Endodermal cell (in vitro differentiated cells): ENCODE measurements at regions not wholly inside any gene's neighbourhood (a gene's known extent, or its start where the extent isn't known, plus 50 kb on each side); places are given as distances from the start of the nearest gene placed in this dataset.

Experiments
- DNase-seq: peaks from one replicate; pipeline ENCODE4 v3.0.0-alpha.2; 2017
- H3K27ac ChIP-seq: 2 replicates; pipeline ENCODE4 v1.5.1; 2013; ENCODE audit warnings: mild to moderate bottlenecking, low read depth, low read length, moderate library complexity
- H3K27me3 ChIP-seq: 2 replicates; pipeline ENCODE4 v1.6.1; 2013; ENCODE audit warnings: mild to moderate bottlenecking, low read length, moderate library complexity; ENCODE audit not compliant: insufficient read depth, control insufficient read depth, poor library complexity, severe bottlenecking
- H3K36me3 ChIP-seq: 2 replicates; pipeline ENCODE4 v1.7.0; 2013; ENCODE audit warnings: mild to moderate bottlenecking, low read length, moderate library complexity; ENCODE audit not compliant: control insufficient read depth, insufficient read depth
- H3K4me1 ChIP-seq: one replicate; pipeline ENCODE4 v1.7.0; 2013; ENCODE audit warnings: low read length; ENCODE audit not compliant: control insufficient read depth, insufficient read depth
- H3K4me3 ChIP-seq: 2 replicates; pipeline ENCODE4 v1.5.1; 2013; ENCODE audit warnings: mild to moderate bottlenecking, low read length, moderate library complexity
- H3K9ac ChIP-seq: 2 replicates; pipeline ENCODE4 v1.6.1; 2013; ENCODE audit warnings: mild to moderate bottlenecking, low read length, moderate library complexity; ENCODE audit not compliant: poor library complexity, severe bottlenecking; ENCODE audit errors: extremely low read depth
- H3K9me3 ChIP-seq: 2 replicates; pipeline ENCODE4 v1.6.1; 2013; ENCODE audit warnings: mild to moderate bottlenecking, low read length, moderate library complexity; ENCODE audit not compliant: control insufficient read depth
- H3K27ac Mint-ChIP-seq: 2 replicates; pipeline ENCODE4 v1.8.0; 2020; ENCODE audit warnings: mixed read lengths
- H3K27me3 Mint-ChIP-seq: 2 replicates; pipeline ENCODE4 v1.8.0; 2021; ENCODE audit warnings: mild to moderate bottlenecking, mixed read lengths; ENCODE audit not compliant: insufficient read depth
- H3K36me3 Mint-ChIP-seq: 2 replicates; pipeline ENCODE4 v1.8.0; 2020; ENCODE audit warnings: low read depth, mixed read lengths
- H3K4me1 Mint-ChIP-seq: 2 replicates; pipeline ENCODE4 v1.8.0; 2020; ENCODE audit warnings: mixed read lengths
- H3K4me3 Mint-ChIP-seq: 2 replicates; pipeline ENCODE4 v1.8.0; 2020; ENCODE audit warnings: mild to moderate bottlenecking, moderate library complexity, mixed read lengths
- H3K9me3 Mint-ChIP-seq: 2 replicates; pipeline ENCODE4 v1.8.0; 2020; ENCODE audit warnings: mild to moderate bottlenecking, mixed read lengths
- WGBS, 2 experiments: methylation state at CpG; one replicate each; pipeline versions ENCODE4 v1.1.5 to v1.1.7; 2013; ENCODE audit warnings: missing lambda C conversion rate in 2 of 2, mixed read lengths in 1 of 2; ENCODE audit not compliant: insufficient coverage in 1 of 2, insufficient read length in 1 of 2; 5-methylcytosine and 5-hydroxymethylcytosine counted together
- TF ChIP-seq, protein P1 (sequence below): fragments of 200-600 bp; sonication (generic); conservative IDR thresholded peaks from 2 replicates; pipeline ENCODE4 v1.5.0; 2021; ENCODE audit warnings: antibody characterized with exemption, mild to moderate bottlenecking

DNA sequence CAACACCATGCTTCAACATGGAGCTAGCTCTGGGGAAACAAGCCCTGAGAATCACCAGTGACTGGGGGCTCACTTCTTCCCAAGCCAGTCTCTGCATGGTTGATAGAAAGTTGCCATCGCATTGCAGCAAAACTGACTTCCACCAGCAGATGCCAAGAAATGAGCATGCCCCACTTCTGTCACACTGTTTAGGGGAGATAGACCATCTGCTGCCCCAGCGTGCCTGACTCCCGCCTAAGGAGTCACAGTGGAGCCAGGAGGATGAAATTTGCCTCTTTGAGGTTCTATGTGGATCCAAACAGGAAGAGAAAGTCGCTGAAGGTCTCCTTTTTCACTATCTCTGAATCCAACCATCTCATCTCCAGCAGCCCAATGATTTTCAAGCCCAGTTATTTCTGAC is 116.7 kb upstream of the SLIT3 start:
- Histone ChIP-seq H3K36me3 (no peaks in the 10 kb centered on the region), H3K4me3 (no peak overlapping the region), H3K27ac (no peak overlapping the region), H3K4me1 (no peaks in the 10 kb centered on the region), H3K27me3 (peaks cover 6% of the 10 kb centered on the region), H3K9ac (no peak overlapping the region), H3K9me3 (no peaks in the 10 kb centered on the region)
- DNase-seq, result peak; percentile 14
- Mint-ChIP-seq H3K4me3 (no peak overlapping the region), H3K27me3 (no peaks in the 10 kb centered on the region), H3K4me1 (peaks cover 6% of the 10 kb centered on the region), H3K36me3 (no peaks in the 10 kb centered on the region), H3K9me3 (no peaks in the 10 kb centered on the region), H3K27ac (no peak overlapping the region)
- 90 to 96% methylated on average over 3 to 4 of the region's 4 CpGs for WGBS, 2 experiments
- TF ChIP-seq, protein P1, sequence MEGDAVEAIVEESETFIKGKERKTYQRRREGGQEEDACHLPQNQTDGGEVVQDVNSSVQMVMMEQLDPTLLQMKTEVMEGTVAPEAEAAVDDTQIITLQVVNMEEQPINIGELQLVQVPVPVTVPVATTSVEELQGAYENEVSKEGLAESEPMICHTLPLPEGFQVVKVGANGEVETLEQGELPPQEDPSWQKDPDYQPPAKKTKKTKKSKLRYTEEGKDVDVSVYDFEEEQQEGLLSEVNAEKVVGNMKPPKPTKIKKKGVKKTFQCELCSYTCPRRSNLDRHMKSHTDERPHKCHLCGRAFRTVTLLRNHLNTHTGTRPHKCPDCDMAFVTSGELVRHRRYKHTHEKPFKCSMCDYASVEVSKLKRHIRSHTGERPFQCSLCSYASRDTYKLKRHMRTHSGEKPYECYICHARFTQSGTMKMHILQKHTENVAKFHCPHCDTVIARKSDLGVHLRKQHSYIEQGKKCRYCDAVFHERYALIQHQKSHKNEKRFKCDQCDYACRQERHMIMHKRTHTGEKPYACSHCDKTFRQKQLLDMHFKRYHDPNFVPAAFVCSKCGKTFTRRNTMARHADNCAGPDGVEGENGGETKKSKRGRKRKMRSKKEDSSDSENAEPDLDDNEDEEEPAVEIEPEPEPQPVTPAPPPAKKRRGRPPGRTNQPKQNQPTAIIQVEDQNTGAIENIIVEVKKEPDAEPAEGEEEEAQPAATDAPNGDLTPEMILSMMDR, result no peak

DNA sequence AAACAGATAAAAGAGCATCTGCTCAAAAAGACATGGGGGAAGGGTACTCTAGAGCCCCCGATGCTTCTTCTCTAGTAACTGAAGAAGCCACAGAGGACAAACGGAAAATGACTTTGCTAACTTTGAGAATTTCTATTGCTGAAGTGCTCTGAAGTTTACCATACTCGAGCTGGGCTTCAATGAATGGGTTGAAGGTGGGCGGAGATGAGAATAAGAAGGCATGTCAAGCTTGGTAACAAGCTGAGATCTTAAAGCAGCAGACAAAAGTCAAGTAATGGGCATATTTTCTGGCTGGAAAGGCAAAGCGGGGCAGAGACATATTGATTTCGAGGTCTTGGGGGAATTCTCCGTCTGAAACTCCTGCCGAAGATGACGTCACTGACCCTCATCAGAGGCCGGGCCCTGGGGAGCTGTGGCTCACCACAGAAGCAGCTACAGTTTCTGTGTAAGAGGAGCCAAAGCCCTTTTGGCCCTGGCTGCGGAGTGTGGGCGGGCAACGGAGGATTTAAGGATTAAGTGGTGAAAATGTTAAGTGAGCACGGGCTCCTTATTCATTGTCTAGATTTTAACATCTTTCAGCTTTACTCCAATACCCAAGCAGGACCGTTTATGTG is 115.8 kb upstream of the SLIT3 start:
- no peak overlapping the region for H3K4me3 Mint-ChIP-seq
- WGBS, 2 experiments, result 77 to 84% methylated on average over 8 to 14 of the region's 15 CpGs
- peak; percentile 61 for DNase-seq
- no peaks in the 10 kb centered on the region for H3K9me3 Mint-ChIP-seq
- TF ChIP-seq, protein P1, result no peak
- H3K27ac ChIP-seq, result no peak overlapping the region
- H3K36me3 ChIP-seq, result no peaks in the 10 kb centered on the region
- no peaks in the 10 kb centered on the region for H3K36me3 Mint-ChIP-seq
- H3K4me1 Mint-ChIP-seq, result peaks cover 6% of the 10 kb centered on the region
- peaks cover 6% of the 10 kb centered on the region for H3K27me3 ChIP-seq
- no peaks in the 10 kb centered on the region for H3K9me3 ChIP-seq
- no peak overlapping the region for H3K27ac Mint-ChIP-seq
- no peaks in the 10 kb centered on the region for H3K27me3 Mint-ChIP-seq
- H3K4me3 ChIP-seq, result no peak overlapping the region
- H3K9ac ChIP-seq, result no peak overlapping the region
- H3K4me1 ChIP-seq, result no peaks in the 10 kb centered on the region

DNA sequence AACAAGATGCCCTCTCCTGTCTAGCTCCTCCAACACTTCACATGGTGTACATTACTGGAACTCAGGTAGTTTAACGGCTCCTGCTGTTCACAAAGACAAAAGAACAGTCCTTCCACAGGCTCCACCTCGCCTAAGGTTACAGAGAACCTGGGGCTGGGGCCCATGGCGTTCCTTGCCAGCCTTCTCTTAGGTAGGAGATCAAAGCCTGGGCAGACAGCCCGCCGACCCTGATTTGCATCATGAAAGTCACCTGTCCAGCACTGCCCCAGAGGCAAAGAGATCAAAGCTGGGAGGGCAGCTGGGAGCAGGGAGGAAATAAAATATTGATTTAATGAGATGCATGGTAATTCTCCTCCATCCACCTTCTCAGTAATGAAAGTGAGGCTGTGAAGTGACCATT is 115.0 kb upstream of the SLIT3 start:
- no peaks in the 10 kb centered on the region for H3K9me3 Mint-ChIP-seq
- Histone ChIP-seq H3K4me3 (no peak overlapping the region), H3K4me1 (no peaks in the 10 kb centered on the region), H3K9ac (no peak overlapping the region), H3K27ac (no peak overlapping the region), H3K9me3 (no peaks in the 10 kb centered on the region), H3K36me3 (no peaks in the 10 kb centered on the region), H3K27me3 (peaks cover 6% of the 10 kb centered on the region)
- 83% methylated on average over 3 to 5 of the region's 5 CpGs for WGBS, 2 experiments
- H3K27ac Mint-ChIP-seq, result no peak overlapping the region
- no peaks in the 10 kb centered on the region for H3K27me3 Mint-ChIP-seq
- H3K4me1 Mint-ChIP-seq, result peaks cover 6% of the 10 kb centered on the region
- H3K4me3 Mint-ChIP-seq, result no peak overlapping the region
- TF ChIP-seq, protein P1, result no peak
- H3K36me3 Mint-ChIP-seq, result no peaks in the 10 kb centered on the region
- peak; percentile 9 for DNase-seq
